GM21825 (cell line): ENCODE measurements at regions not wholly inside any gene's neighbourhood (a gene's known extent, or its start where the extent isn't known, plus 50 kb on each side); places are given as distances from the start of the nearest gene placed in this dataset.

Experiments used
- ATAC-seq: cut with Tn5 transposase; IDR thresholded peaks from one replicate; pipeline ENCODE4 v1.9.1; 2021; ENCODE audit warnings: mild to moderate bottlenecking, moderate library complexity; ENCODE audit not compliant: unreplicated experiment

GRCh38 chr2:219692521-219692920 lies 65.1 kb downstream of the SLC4A3 start:
- no peak for ATAC-seq

GRCh38 chr2:219695145-219695709 lies 67.8 kb downstream of the SLC4A3 start:
- ATAC-seq, result no peak

- no peak for ATAC-seq
Measured at GRCh38 chr2:219697811-219698747, 70.6 kb downstream of the SLC4A3 start.

GRCh38 chr2:219698748-219699439 lies 71.5 kb downstream of the SLC4A3 start:
- ATAC-seq, result no peak

- ATAC-seq, result no peak
Measured at GRCh38 chr2:219699440-219699821, 72.0 kb downstream of the SLC4A3 start.

- ATAC-seq, result no peak
Measured at GRCh38 chr2:219701847-219702634, 74.6 kb downstream of the SLC4A3 start.

- ATAC-seq, result no peak
Measured at GRCh38 chr2:219702796-219703545, 75.5 kb downstream of the SLC4A3 start.

GRCh38 chr2:219704878-219705277 lies 77.4 kb downstream of the SLC4A3 start:
- ATAC-seq, result no peak

GRCh38 chr2:219706823-219707281 lies 79.4 kb downstream of the SLC4A3 start:
- ATAC-seq, result no peak

GRCh38 chr2:219707496-219708285 lies 80.3 kb downstream of the SLC4A3 start:
- no peak for ATAC-seq

- ATAC-seq, result no peak
Measured at GRCh38 chr2:219709331-219709761, 81.9 kb downstream of the SLC4A3 start.

GRCh38 chr2:219713110-219713509 lies 85.7 kb downstream of the SLC4A3 start:
- ATAC-seq, result no peak

- no peak for ATAC-seq
Measured at GRCh38 chr2:219714681-219715400, 87.4 kb downstream of the SLC4A3 start.

GRCh38 chr2:219718066-219718465 lies 90.6 kb downstream of the SLC4A3 start:
- ATAC-seq, result no peak

GRCh38 chr2:219719521-219719920 lies 92.1 kb downstream of the SLC4A3 start:
- ATAC-seq, result no peak

- ATAC-seq, result no peak
Measured at GRCh38 chr2:219720956-219721355, 93.5 kb downstream of the SLC4A3 start.

- ATAC-seq, result no peak
Measured at GRCh38 chr2:219722276-219722879, 94.9 kb downstream of the SLC4A3 start.

GRCh38 chr2:219723311-219723710 lies 95.9 kb downstream of the SLC4A3 start:
- no peak for ATAC-seq
